PFSK-1 (cell line): ENCODE measurements at regions not wholly inside any gene's neighbourhood (a gene's known extent, or its start where the extent isn't known, plus 50 kb on each side); places are given as distances from the start of the nearest gene placed in this dataset.

ENCODE experiments used
- POLR2AphosphoS5 ChIP-seq: IDR thresholded peaks from 2 replicates; pipeline ENCODE4 v1.6.1; 2012; ENCODE audit warnings: low read depth, mild to moderate bottlenecking, control low read depth, low read length, moderate library complexity
- SIN3A ChIP-seq: IDR thresholded peaks from 2 replicates; pipeline ENCODE4 v1.6.1; 2012; ENCODE audit warnings: mild to moderate bottlenecking, low read length, moderate library complexity, borderline replicate concordance; ENCODE audit not compliant: insufficient read depth
- TAF1 ChIP-seq: IDR thresholded peaks from 2 replicates; pipeline ENCODE4 v1.6.1; 2012; ENCODE audit warnings: low read length, control low read depth, borderline replicate concordance; ENCODE audit not compliant: insufficient read depth

- TF ChIP-seq POLR2AphosphoS5 (no peak), SIN3A (no peak), TAF1 (no peak)
Measured at GRCh38 chr12:113747017-113747416, 219.1 kb downstream of the RBM19 start.
